ENCODE measurements at regions not wholly inside any gene's neighbourhood (a gene's known extent, or its start where the extent isn't known, plus 50 kb on each side); places are given as distances from the start of the nearest gene placed in this dataset.

- TF ChIP-seq, protein P1, sequence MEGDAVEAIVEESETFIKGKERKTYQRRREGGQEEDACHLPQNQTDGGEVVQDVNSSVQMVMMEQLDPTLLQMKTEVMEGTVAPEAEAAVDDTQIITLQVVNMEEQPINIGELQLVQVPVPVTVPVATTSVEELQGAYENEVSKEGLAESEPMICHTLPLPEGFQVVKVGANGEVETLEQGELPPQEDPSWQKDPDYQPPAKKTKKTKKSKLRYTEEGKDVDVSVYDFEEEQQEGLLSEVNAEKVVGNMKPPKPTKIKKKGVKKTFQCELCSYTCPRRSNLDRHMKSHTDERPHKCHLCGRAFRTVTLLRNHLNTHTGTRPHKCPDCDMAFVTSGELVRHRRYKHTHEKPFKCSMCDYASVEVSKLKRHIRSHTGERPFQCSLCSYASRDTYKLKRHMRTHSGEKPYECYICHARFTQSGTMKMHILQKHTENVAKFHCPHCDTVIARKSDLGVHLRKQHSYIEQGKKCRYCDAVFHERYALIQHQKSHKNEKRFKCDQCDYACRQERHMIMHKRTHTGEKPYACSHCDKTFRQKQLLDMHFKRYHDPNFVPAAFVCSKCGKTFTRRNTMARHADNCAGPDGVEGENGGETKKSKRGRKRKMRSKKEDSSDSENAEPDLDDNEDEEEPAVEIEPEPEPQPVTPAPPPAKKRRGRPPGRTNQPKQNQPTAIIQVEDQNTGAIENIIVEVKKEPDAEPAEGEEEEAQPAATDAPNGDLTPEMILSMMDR (IDR thresholded peaks at IDR 0.05), result no peak
- TF ChIP-seq POLR2A (IDR thresholded peaks at IDR 0.05), result no peak
Measured at GRCh38 chr3:171977860-171978259, 61.5 kb upstream of the FNDC3B start.

All from thyroid gland (tissue), 4 donors.